ENCODE measurements at regions not wholly inside any gene's neighbourhood (a gene's known extent, or its start where the extent isn't known, plus 50 kb on each side); places are given as distances from the start of the nearest gene placed in this dataset.

GRCh38 chr3:29214009-29214658, 66.7 kb upstream of the RBMS3 start:
- TF ChIP-seq CTCF (conservative IDR thresholded peaks at IDR 0.05): no peak
- no peak for TF ChIP-seq ZFX (IDR thresholded peaks at IDR 0.05)
